ENCODE measurements at regions not wholly inside any gene's neighbourhood (a gene's known extent, or its start where the extent isn't known, plus 50 kb on each side); places are given as distances from the start of the nearest gene placed in this dataset.
"Not testable (repeated sequence)": the region's sequence is repeated elsewhere in the genome, so short reads cannot be mapped to it uniquely, and the experiment has no call there.

DNA sequence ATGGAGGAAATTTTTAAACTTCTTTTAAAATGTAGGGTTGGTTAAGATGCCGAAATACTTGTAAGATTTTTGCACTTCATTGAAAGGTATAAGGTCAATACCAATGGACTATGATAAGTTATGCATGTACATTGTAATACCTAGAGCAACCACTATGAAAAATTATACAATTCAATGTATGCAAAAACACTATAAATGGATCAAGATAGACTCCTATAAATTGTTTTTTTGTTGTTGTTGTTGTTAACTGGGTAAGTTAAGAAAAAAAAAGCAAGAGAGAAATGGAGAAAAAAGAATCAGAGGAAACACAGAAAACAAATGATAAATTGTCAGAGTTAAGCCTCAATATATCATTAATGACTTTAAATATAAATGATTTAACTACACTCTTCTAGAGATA lies 421.2 kb downstream of the TMEM182 start:
- no peak for DNase-seq
- no peaks in the 10 kb centered on the region for H3K36me3 Mint-ChIP-seq
- H3K4me3 Mint-ChIP-seq = no peak overlapping the region
- no peaks in the 10 kb centered on the region for H3K27me3 Mint-ChIP-seq
- H3K27ac Mint-ChIP-seq = no peak overlapping the region
- H3K4me1 Mint-ChIP-seq = no peaks in the 10 kb centered on the region
- ATAC-seq (ENCODE audit: low read depth in 2 of 2) = no peak
- peaks cover 0 to 34% (median 2%) of the 10 kb centered on the region in 7 donors for H3K9me3 Mint-ChIP-seq

DNA sequence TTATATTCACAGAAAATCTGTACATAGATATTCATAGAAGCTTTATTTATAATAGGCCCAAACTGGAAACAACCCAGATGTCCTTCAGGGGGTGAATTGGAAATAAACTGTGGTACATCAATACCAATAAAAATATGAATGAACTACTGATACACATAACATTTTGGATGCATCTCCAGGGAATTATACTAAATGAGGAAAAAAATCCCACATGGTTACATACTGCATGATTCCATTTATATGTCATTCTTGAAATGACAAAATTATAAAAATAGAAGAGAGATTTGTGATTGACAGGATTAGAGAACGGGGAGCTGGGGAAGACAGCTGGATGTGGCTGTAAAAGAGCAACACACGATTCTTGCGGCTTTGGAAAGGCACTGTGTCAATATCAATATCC lies 435.0 kb downstream of the TMEM182 start:
- no peaks in the 10 kb centered on the region for H3K4me1 Mint-ChIP-seq
- DNase-seq (no peak), ATAC-seq (ENCODE audit: low read depth in 2 of 2) (no peak)
- H3K36me3 Mint-ChIP-seq = no peaks in the 10 kb centered on the region
- no peak overlapping the region for H3K4me3 Mint-ChIP-seq
- no peaks in the 10 kb centered on the region for H3K27me3 Mint-ChIP-seq
- H3K27ac Mint-ChIP-seq = no peak overlapping the region
- peaks cover 3 to 8% (median 7%) of the 10 kb centered on the region in 7 donors for H3K9me3 Mint-ChIP-seq

DNA sequence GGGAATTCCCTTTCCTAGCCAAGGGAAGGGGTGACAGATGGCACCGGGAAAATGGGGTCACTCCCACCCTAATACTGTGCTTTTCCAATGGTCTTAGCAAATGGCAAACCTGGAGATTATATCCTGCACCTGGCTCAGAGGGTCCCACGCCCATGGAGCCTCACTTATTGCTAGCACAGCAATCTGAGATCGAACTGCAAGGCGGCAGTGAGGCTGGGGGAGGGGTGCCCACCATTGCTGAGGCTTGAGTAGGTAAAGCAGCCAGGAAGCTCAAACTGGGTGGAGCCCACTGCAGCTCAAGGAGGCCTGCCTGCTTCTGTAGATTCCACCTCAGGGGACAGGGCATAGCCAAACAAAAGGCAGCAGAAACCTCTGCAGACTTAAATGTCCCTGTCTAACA lies 438.9 kb downstream of the TMEM182 start:
- not testable (repeated sequence) for H3K4me1 Mint-ChIP-seq; H3K4me3 Mint-ChIP-seq; H3K27ac Mint-ChIP-seq; H3K36me3 Mint-ChIP-seq; H3K27me3 Mint-ChIP-seq; ATAC-seq (ENCODE audit: low read depth in 2 of 2); DNase-seq
- peaks cover 8 to 20% (median 14%) of the 10 kb centered on the region in 7 donors for H3K9me3 Mint-ChIP-seq

DNA sequence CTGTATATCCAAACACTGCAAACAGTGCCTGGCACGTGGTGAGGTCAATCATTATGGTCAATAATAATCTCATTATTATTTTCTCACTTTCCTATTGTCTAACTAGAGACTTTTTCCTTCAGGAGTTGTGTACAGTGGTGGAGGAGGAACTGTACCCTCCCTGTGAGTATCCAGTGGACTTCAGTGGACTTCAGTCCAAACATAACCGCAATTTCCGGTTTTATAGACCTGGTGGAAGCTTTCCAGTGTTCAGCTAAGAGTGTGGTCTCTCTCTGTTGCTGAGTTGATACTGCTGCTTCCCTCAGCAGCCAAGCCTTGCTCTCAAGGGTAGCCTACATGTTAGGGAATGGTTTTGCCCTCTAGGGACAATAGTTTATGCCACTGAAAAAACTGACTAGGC lies 447.1 kb downstream of the TMEM182 start:
- H3K36me3 Mint-ChIP-seq = no peaks in the 10 kb centered on the region
- H3K27ac Mint-ChIP-seq = no peak overlapping the region
- DNase-seq = no peak
- no peak for ATAC-seq (ENCODE audit: low read depth in 2 of 2)
- peaks cover 0 to 5% (median 1%) of the 10 kb centered on the region in 7 donors for H3K9me3 Mint-ChIP-seq
- no peaks in the 10 kb centered on the region for H3K4me1 Mint-ChIP-seq
- H3K27me3 Mint-ChIP-seq = no peaks in the 10 kb centered on the region
- no peak overlapping the region for H3K4me3 Mint-ChIP-seq

DNA sequence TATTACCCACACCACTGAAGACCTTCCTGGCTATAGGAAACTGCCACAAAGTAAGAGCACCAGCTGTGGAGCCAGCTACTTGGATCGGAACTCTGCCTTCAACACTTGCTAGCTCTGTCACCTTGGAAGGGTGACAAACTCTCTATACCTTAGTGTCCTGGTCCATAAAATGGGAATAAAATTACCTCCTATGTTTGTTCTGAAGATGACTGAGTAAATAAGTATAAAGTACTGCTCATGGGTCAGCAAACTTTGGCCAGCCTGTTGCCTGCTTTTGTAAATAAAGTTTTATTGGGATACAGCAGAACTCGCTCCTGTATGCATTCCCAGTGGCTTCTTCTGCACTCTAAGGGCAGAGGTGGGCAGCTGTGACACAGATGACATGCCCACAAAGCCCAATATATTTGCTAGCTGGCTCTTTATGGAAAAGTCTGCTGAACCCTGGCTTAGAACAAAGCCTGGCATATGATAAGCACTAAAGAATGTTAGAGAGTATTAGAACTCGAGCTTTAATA lies 451.3 kb downstream of the TMEM182 start:
- ATAC-seq (ENCODE audit: low read depth in 2 of 2) (no peak), DNase-seq (no peak)
- peaks cover 0 to 4% (median 0%) of the 10 kb centered on the region in 7 donors for H3K9me3 Mint-ChIP-seq
- H3K27me3 Mint-ChIP-seq = no peaks in the 10 kb centered on the region
- H3K27ac Mint-ChIP-seq = no peak overlapping the region
- H3K4me1 Mint-ChIP-seq = no peaks in the 10 kb centered on the region
- H3K4me3 Mint-ChIP-seq = no peak overlapping the region
- H3K36me3 Mint-ChIP-seq = no peaks in the 10 kb centered on the region

DNA sequence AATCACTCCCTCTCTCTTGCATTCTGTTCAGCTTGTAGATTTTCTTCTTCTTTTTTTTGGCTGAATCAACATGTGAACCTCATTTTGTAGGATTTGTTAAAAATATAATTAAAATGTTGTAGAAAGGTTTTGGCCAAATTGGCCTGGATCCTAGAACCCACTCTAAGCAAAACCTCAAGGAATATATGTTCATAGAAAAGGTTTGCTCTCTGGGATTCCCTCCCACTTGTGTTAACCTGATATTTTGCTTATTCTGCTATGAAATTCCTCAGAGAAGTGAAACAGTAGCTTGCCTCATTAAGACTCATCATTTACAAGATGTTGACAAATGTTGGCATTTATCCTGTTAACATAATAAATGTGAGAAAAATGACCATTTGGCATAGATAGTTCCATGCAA lies 456.7 kb downstream of the TMEM182 start:
- no peaks in the 10 kb centered on the region for H3K4me1 Mint-ChIP-seq
- H3K27ac Mint-ChIP-seq = no peak overlapping the region
- H3K4me3 Mint-ChIP-seq = no peak overlapping the region
- DNase-seq (no peak), ATAC-seq (ENCODE audit: low read depth in 2 of 2) (no peak)
- no peaks in the 10 kb centered on the region for H3K27me3 Mint-ChIP-seq
- H3K36me3 Mint-ChIP-seq = no peaks in the 10 kb centered on the region
- peaks cover 0 to 10% (median 4%) of the 10 kb centered on the region in 7 donors for H3K9me3 Mint-ChIP-seq

DNA sequence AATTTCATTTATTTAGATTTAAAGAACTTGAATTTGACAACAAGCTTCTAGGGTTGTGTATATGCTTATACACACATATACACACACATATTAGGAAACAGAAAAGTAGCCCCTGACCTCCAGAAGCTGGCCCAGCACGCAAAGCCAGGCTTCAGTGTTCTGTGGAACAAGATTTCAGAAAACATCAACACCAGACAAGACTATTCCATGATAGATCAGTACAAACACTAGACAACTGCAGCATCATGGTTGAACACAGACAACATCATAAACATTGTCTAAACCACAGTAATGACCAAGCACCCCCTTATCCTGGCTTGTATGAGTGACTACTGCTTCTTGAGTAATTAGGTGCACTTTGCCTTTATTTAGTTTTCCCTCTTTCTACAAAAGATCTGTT lies 457.6 kb downstream of the TMEM182 start:
- Mint-ChIP-seq H3K4me3 (no peak overlapping the region), H3K9me3 (peaks cover 0 to 10% (median 4%) of the 10 kb centered on the region in 7 donors), H3K27me3 (no peaks in the 10 kb centered on the region), H3K36me3 (no peaks in the 10 kb centered on the region), H3K4me1 (no peaks in the 10 kb centered on the region), H3K27ac (no peak overlapping the region)
- no peak for ATAC-seq (ENCODE audit: low read depth in 2 of 2)
- no peak for DNase-seq

DNA sequence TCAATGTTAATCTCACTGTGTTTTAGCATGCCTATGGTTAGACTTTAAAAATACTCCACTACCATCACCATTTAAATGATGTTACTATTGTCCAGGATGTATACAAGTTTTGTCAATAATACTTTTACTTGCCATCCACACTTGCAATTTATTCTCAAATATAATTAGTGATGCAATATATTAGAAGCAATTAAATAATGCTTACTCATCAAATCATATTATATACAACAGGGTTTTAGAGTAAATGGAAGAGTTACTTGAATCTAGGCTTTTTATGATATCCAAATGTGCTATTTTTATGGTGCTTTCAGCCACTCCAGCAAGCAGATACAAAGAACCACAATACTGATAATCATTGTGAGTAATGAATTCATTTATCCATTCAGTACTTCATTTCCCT lies 461.1 kb downstream of the TMEM182 start:
- Mint-ChIP-seq H3K9me3 (peaks cover 0 to 10% (median 4%) of the 10 kb centered on the region in 7 donors), H3K4me3 (no peak overlapping the region), H3K27ac (no peak overlapping the region), H3K36me3 (no peaks in the 10 kb centered on the region), H3K4me1 (no peaks in the 10 kb centered on the region), H3K27me3 (no peaks in the 10 kb centered on the region)
- ATAC-seq (ENCODE audit: low read depth in 2 of 2) (no peak), DNase-seq (no peak)

DNA sequence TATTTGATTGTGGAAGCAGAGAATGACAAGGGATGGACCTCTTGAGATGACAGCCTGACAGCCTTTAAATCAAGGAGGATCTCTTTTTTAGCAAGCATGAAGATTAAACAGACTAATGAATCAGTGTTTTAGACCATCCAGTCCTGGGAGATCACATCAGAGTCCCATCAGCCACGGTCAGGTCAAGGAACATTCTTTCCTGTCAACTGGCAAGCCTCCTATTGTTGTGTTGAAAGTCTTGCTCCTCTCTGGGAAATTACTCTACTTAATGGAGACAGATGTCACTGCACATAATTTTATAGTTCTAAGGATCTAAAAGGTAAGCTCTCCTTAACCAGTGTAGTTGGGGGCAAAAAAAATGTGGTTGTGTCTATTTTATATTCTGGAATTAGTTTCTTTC lies 469.0 kb downstream of the TMEM182 start:
- no peaks in the 10 kb centered on the region for H3K4me1 Mint-ChIP-seq
- no peak overlapping the region for H3K27ac Mint-ChIP-seq
- H3K9me3 Mint-ChIP-seq = peaks cover 0 to 3% (median 0%) of the 10 kb centered on the region in 7 donors
- DNase-seq = no peak
- ATAC-seq (ENCODE audit: low read depth in 2 of 2) = no peak
- H3K36me3 Mint-ChIP-seq = no peaks in the 10 kb centered on the region
- no peaks in the 10 kb centered on the region for H3K27me3 Mint-ChIP-seq
- no peak overlapping the region for H3K4me3 Mint-ChIP-seq

DNA sequence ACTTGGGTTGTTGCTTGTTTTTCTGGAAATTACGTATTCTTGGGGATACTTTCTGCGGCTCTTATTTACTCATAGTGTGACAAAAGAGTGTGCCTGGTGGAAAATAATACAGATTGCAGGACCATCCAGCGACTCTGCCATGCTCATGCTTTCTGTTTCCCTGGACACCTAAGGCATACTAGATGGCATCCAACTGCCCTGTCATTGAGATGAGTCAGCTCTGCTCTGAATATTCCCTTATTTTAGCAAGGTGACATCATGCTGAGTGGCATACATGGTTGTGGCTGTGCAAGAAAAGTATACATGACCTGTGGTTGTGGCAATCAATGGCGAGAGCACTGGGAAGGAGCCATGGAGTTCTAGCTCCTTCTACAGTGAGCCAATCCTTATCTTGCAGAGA lies 471.0 kb downstream of the TMEM182 start:
- no peak for ATAC-seq (ENCODE audit: low read depth in 2 of 2)
- no peaks in the 10 kb centered on the region for H3K4me1 Mint-ChIP-seq
- peaks cover 0 to 4% (median 0%) of the 10 kb centered on the region in 7 donors for H3K9me3 Mint-ChIP-seq
- H3K36me3 Mint-ChIP-seq = no peaks in the 10 kb centered on the region
- H3K4me3 Mint-ChIP-seq = no peak overlapping the region
- no peaks in the 10 kb centered on the region for H3K27me3 Mint-ChIP-seq
- H3K27ac Mint-ChIP-seq = no peak overlapping the region
- DNase-seq = no peak

DNA sequence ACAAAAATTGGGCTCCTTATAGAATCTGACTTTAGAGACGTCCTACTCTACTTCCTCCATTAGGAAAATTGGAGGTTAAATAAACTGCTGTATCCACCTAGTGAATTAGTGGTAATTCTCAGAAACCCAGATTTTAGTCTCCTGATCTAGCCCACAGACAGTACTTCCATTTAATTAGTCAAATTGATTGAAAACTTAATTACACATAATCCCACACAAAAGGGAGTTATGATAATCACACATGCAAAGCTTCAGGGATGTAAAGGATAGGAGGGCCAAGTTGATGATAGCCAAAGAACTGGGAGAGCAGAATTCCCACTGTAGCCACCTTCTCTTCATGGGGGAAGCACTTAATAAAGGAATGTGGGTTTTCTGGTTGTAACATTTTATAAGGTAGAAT lies 471.9 kb downstream of the TMEM182 start:
- Mint-ChIP-seq H3K9me3 (peaks cover 0 to 7% (median 0%) of the 10 kb centered on the region in 7 donors), H3K4me3 (no peak overlapping the region), H3K4me1 (no peaks in the 10 kb centered on the region), H3K27me3 (no peaks in the 10 kb centered on the region), H3K36me3 (no peaks in the 10 kb centered on the region), H3K27ac (no peak overlapping the region)
- ATAC-seq (ENCODE audit: low read depth in 2 of 2) (no peak), DNase-seq (no peak)

DNA sequence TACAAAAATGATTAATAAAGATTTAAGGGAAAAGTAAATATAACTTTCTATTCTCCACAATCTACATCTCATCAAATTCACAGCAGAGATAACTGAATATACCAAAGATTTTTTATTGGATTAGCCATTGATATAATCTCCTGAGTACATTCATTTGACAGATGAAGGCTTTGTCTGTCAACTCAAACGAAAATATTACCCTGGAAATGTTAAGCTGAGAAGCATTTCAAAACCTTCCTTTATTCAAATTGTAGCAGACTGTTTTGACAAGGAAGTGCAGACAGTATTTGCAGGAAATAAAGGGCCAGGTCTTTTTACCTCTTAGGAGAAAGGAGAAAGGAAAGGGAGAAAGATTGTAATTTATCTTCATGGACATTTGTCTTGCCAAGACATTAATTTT lies 473.5 kb downstream of the TMEM182 start:
- ATAC-seq (ENCODE audit: low read depth in 2 of 2) = no peak
- Mint-ChIP-seq H3K27ac (no peak overlapping the region), H3K9me3 (peaks cover 0 to 10% (median 1%) of the 10 kb centered on the region in 7 donors), H3K4me3 (no peak overlapping the region), H3K36me3 (no peaks in the 10 kb centered on the region), H3K27me3 (no peaks in the 10 kb centered on the region), H3K4me1 (no peaks in the 10 kb centered on the region)
- DNase-seq = no peak

DNA sequence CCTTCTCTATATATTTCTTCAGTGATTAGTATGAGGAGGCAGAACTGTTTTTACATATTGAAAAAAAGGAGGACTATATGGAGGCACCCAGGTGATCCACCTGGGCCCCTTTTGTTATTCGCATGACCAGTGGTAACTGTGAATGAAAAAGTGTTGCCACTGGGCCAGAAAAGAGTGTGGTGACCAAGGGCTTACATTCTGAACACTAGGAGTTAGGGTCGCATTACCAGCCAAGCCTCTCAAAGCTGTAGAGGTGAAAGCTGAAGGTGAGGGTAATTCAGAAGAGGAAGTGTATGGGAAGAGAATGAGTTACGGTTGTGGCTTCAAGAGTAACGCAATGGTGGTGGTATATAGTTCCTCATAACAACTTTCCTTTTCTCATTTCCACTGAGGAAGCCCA lies 487.6 kb downstream of the TMEM182 start:
- H3K27ac Mint-ChIP-seq = no peak overlapping the region
- no peaks in the 10 kb centered on the region for H3K4me1 Mint-ChIP-seq
- ATAC-seq (ENCODE audit: low read depth in 2 of 2) = no peak
- no peaks in the 10 kb centered on the region for H3K27me3 Mint-ChIP-seq
- H3K9me3 Mint-ChIP-seq = peaks cover 0 to 10% (median 10%) of the 10 kb centered on the region in 7 donors
- no peak for DNase-seq
- no peak overlapping the region for H3K4me3 Mint-ChIP-seq
- H3K36me3 Mint-ChIP-seq = no peaks in the 10 kb centered on the region

DNA sequence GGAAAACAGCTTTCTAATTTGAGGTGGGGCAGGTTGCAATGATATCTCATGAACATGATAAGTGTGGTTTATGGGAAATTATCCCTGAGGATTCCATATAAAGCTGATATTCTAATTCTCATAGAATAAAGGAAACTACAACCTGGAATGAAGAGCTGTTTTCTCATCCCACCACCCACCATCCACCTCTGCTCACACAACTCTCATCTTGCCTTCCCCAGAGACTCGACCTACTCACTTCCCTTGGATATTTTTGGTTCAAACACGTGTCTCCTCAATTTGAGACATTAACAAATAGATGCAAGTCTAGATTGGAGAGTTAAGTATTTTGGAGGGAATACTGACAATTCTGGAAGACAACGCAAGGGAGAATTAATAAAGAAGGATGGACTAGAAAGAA lies 490.9 kb downstream of the TMEM182 start:
- no peak for DNase-seq
- Mint-ChIP-seq H3K4me1 (no peaks in the 10 kb centered on the region), H3K4me3 (no peak overlapping the region), H3K27me3 (no peaks in the 10 kb centered on the region), H3K36me3 (no peaks in the 10 kb centered on the region), H3K9me3 (peaks cover 0 to 10% (median 10%) of the 10 kb centered on the region in 7 donors), H3K27ac (no peak overlapping the region)
- no peak for ATAC-seq (ENCODE audit: low read depth in 2 of 2)

DNA sequence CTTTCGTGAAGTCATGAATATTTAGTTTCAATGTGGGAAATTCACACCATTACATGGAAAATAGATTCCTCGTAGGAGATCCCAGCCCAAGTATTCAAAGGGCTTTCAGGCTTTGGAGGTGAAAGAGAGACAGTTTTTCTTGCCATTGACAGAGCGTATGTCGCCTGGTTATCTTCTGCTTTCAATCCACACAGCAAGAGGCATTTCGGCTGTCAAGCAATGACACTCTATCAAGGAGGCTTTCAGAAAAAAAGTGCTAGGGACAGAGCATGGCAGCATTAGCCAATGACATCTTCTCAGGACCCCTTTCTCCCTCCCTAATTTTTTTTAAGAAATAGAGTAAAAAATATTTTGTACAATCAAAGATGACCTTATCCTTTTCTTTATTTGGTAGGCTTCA lies 492.8 kb downstream of the TMEM182 start:
- H3K36me3 Mint-ChIP-seq = no peaks in the 10 kb centered on the region
- ATAC-seq (ENCODE audit: low read depth in 2 of 2) (no peak), DNase-seq (no peak)
- H3K4me1 Mint-ChIP-seq = no peaks in the 10 kb centered on the region
- H3K27ac Mint-ChIP-seq = no peak overlapping the region
- H3K4me3 Mint-ChIP-seq = no peak overlapping the region
- peaks cover 0 to 13% (median 10%) of the 10 kb centered on the region in 7 donors for H3K9me3 Mint-ChIP-seq
- H3K27me3 Mint-ChIP-seq = no peaks in the 10 kb centered on the region

All from naive B cell (primary cell).